ENCODE measurements at regions not wholly inside any gene's neighbourhood (a gene's known extent, or its start where the extent isn't known, plus 50 kb on each side); places are given as distances from the start of the nearest gene placed in this dataset.

GRCh38 chr14:40576880-40577478 lies 1029.7 kb upstream of the LRFN5 start:
- no peak for DNase-seq (ENCODE audit: extremely low spot score, unreplicated experiment)
- H3K4me3 Mint-ChIP-seq, result no peak overlapping the region
- TF ChIP-seq CTCF (conservative IDR thresholded peaks at IDR 0.05), result no peak
- H3K36me3 Mint-ChIP-seq, result no peaks in the 10 kb centered on the region
- no peaks in the 10 kb centered on the region for H3K4me1 Mint-ChIP-seq (ENCODE audit: unreplicated experiment)
- no peaks in the 10 kb centered on the region for H3K9me3 Mint-ChIP-seq
- no peaks in the 10 kb centered on the region for H3K27me3 Mint-ChIP-seq
- no peak overlapping the region for H3K27ac Mint-ChIP-seq

GRCh38 chr14:40574780-40575179 lies 1031.9 kb upstream of the LRFN5 start:
- no peaks in the 10 kb centered on the region for H3K36me3 Mint-ChIP-seq
- no peak for TF ChIP-seq CTCF (conservative IDR thresholded peaks at IDR 0.05)
- H3K9me3 Mint-ChIP-seq, result no peaks in the 10 kb centered on the region
- no peak overlapping the region for H3K4me3 Mint-ChIP-seq
- H3K4me1 Mint-ChIP-seq (ENCODE audit: unreplicated experiment), result no peaks in the 10 kb centered on the region
- H3K27me3 Mint-ChIP-seq, result no peaks in the 10 kb centered on the region
- no peak for DNase-seq (ENCODE audit: extremely low spot score, unreplicated experiment)
- no peak overlapping the region for H3K27ac Mint-ChIP-seq

- Mint-ChIP-seq H3K9me3 (no peaks in the 10 kb centered on the region), H3K36me3 (no peaks in the 10 kb centered on the region), H3K4me3 (no peak overlapping the region), H3K27me3 (no peaks in the 10 kb centered on the region), H3K27ac (no peak overlapping the region), H3K4me1 (ENCODE audit: unreplicated experiment) (no peaks in the 10 kb centered on the region)
- DNase-seq (ENCODE audit: extremely low spot score, unreplicated experiment), result no peak
- TF ChIP-seq CTCF (conservative IDR thresholded peaks at IDR 0.05), result no peak
Observed at GRCh38 chr14:40525314-40525713, 1081.4 kb upstream of the LRFN5 start.

- Mint-ChIP-seq H3K4me1 (ENCODE audit: unreplicated experiment) (no peaks in the 10 kb centered on the region), H3K36me3 (no peaks in the 10 kb centered on the region), H3K9me3 (no peaks in the 10 kb centered on the region), H3K27ac (no peak overlapping the region), H3K27me3 (no peaks in the 10 kb centered on the region), H3K4me3 (no peak overlapping the region)
- DNase-seq (ENCODE audit: extremely low spot score, unreplicated experiment), result no peak
- no peak for TF ChIP-seq CTCF (conservative IDR thresholded peaks at IDR 0.05)
Observed at GRCh38 chr14:40523123-40523522, 1083.6 kb upstream of the LRFN5 start.

DNA sequence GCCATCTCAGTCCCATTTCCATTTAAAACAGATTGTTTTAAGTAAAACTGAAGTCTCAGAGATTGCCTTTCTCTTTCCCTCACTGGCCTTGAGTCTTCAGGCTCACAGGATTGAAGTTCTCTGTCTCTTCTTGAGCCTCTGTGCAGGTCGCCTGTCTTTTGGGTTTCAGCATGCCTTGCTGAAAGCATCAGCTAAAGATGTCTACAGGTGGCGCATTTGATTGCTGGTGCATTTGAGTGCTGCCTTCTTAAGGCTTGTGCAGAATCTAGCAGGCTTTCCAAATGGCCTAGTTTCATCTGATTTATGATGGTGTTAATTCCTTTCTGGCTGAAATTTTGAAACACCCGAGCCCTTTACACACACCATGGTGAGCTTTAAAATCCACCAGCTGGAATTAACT lies 1062.2 kb upstream of the FBXO33 start:
- H3K27ac Mint-ChIP-seq, result no peak overlapping the region
- H3K27me3 Mint-ChIP-seq, result no peaks in the 10 kb centered on the region
- H3K4me3 Mint-ChIP-seq, result no peak overlapping the region
- H3K9me3 Mint-ChIP-seq, result no peaks in the 10 kb centered on the region
- no peak for DNase-seq (ENCODE audit: extremely low spot score, unreplicated experiment)
- H3K4me1 Mint-ChIP-seq (ENCODE audit: unreplicated experiment), result no peaks in the 10 kb centered on the region
- TF ChIP-seq CTCF (conservative IDR thresholded peaks at IDR 0.05), result no peak
- no peaks in the 10 kb centered on the region for H3K36me3 Mint-ChIP-seq

DNA sequence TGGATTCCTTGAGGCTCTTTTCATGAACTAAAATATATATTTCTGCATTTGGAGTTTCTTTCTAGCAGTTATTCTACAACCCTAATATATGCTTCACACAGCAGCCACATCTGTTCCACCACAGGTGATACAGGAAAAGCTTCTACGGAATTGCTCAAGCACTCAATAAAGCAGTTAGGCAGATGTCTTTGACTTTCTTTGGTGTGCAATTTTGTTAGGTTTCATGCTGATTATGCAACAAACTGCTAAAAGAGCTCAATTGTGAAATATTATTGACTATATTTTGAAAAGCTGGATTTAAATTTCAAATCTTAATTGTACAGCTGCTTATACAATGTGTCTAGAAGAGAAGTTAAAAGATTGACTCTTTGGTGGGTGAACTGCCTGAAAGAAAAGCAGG lies 1055.6 kb upstream of the FBXO33 start:
- DNase-seq (ENCODE audit: extremely low spot score, unreplicated experiment), result no peak
- Mint-ChIP-seq H3K4me1 (ENCODE audit: unreplicated experiment) (no peaks in the 10 kb centered on the region), H3K27me3 (no peaks in the 10 kb centered on the region), H3K36me3 (no peaks in the 10 kb centered on the region), H3K9me3 (no peaks in the 10 kb centered on the region), H3K4me3 (no peak overlapping the region), H3K27ac (no peak overlapping the region)
- TF ChIP-seq CTCF (conservative IDR thresholded peaks at IDR 0.05), result no peak

All from type B pancreatic cell (in vitro differentiated cells).